Endothelial cell of umbilical vein (primary cell): ENCODE measurements at regions not wholly inside any gene's neighbourhood (a gene's known extent, or its start where the extent isn't known, plus 50 kb on each side); places are given as distances from the start of the nearest gene placed in this dataset.

Experiments
- BruUV-seq: library from RNA; stranded (reverse); fragments of 400-500 nt; replicated peaks from 2 replicates; lab custom pipeline; 2021; lab: Mats Ljungman, UMichigan
- CTCF ChIA-PET: fragments of 300-600, 350-600 bp; sonication (Branson Sonifier 250); formaldehyde crosslinking; loops from one replicate; lab custom pipeline; 2021; ENCODE audit warnings: antibody characterized with exemption, inconsistent platforms; lab: Charles Lee
- POLR2A ChIA-PET: fragments of 300-600, 350-600 bp; sonication (Branson Sonifier 250); formaldehyde crosslinking; loops from one replicate; lab custom pipeline; 2021; ENCODE audit warnings: antibody characterized with exemption, inconsistent platforms; lab: Charles Lee
- DNase-seq: peaks from one replicate; pipeline ENCODE4 v3.0.0-alpha.2; 2011; ENCODE audit warnings: low read depth, low spot score
- FAIRE-seq: peaks from 2 replicates; lab custom pipeline; 2011; peaks lifted over from hg19 to GRCh38; lab: Jason Lieb, UNC
- H2AFZ ChIP-seq: 2 replicates; pipeline ENCODE4 v1.6.0; 2012; ENCODE audit warnings: low read depth, low read length, control low read depth, inconsistent platforms
- H3K27ac ChIP-seq: 2 replicates; pipeline ENCODE4 v1.5.1; 2011; ENCODE audit warnings: low read depth, mild to moderate bottlenecking, control low read depth, low read length, moderate library complexity; ENCODE audit not compliant: insufficient read depth
- H3K27me3 ChIP-seq, 2 experiments: 2 replicates each; pipeline versions ENCODE4 v1.6.0 to v1.6.1; 2011; ENCODE audit warnings: low read length in 2 of 2, mixed read lengths in 1 of 2; ENCODE audit not compliant: control insufficient read depth in 2 of 2, insufficient read depth in 2 of 2
- H3K36me3 ChIP-seq, 2 experiments: 2 replicates in 1 of 2; 3 replicates in 1 of 2; pipeline ENCODE4 v1.5.1; 2011; ENCODE audit warnings: low read length in 2 of 2, mild to moderate bottlenecking in 1 of 2, moderate library complexity in 1 of 2; ENCODE audit not compliant: control insufficient read depth in 2 of 2, insufficient read depth in 2 of 2; ENCODE audit errors: extremely low read depth in 1 of 2
- H3K4me1 ChIP-seq: 3 replicates; pipeline ENCODE4 v1.5.1; 2011; ENCODE audit warnings: mild to moderate bottlenecking, low read length; ENCODE audit not compliant: control insufficient read depth, insufficient read depth; ENCODE audit errors: extremely low read depth
- H3K4me2 ChIP-seq: 2 replicates; pipeline ENCODE4 v1.6.1; 2011; ENCODE audit warnings: low read length, control low read depth, mixed read lengths; ENCODE audit not compliant: insufficient read depth
- H3K4me3 ChIP-seq, 3 experiments: fragments of 200-600 bp in 1 of 3; sonication (generic), shearing (Covaris generic) in 1 of 3; replicated peaks in 1 of 3; 2 replicates each; pipeline ENCODE4 v1.5.1; 2011 to 2016; ENCODE audit warnings: control low read depth in 3 of 3, low read length in 3 of 3, mild to moderate bottlenecking in 2 of 3, inconsistent platforms in 1 of 3, low read depth in 1 of 3, moderate library complexity in 1 of 3; ENCODE audit not compliant: insufficient read depth in 1 of 3
- H3K79me2 ChIP-seq: 2 replicates; pipeline ENCODE4 v1.6.0; 2012; ENCODE audit warnings: low read length, inconsistent platforms; ENCODE audit not compliant: control insufficient read depth, insufficient read depth
- H3K9ac ChIP-seq: replicated peaks from 2 replicates; pipeline ENCODE3; 2011; ENCODE audit warnings: low read length, control low read depth; ENCODE audit not compliant: insufficient read depth; ENCODE audit errors: extremely low read depth
- H3K9me1 ChIP-seq: replicated peaks from 3 replicates; pipeline ENCODE4 v1.6.0; 2011; ENCODE audit warnings: mild to moderate bottlenecking, low read length; ENCODE audit not compliant: control insufficient read depth, insufficient read depth; ENCODE audit errors: extremely low read depth
- H3K9me3 ChIP-seq: replicated peaks from 2 replicates; pipeline ENCODE4 v1.5.1; 2012; ENCODE audit warnings: low read length, inconsistent platforms; ENCODE audit not compliant: control insufficient read depth, insufficient read depth
- H4K20me1 ChIP-seq: replicated peaks from 2 replicates; pipeline ENCODE3; 2011; ENCODE audit warnings: mild to moderate bottlenecking, low read length; ENCODE audit not compliant: control insufficient read depth, insufficient read depth; ENCODE audit errors: extremely low read depth
- CTCF ChIP-seq, 2 donors: IDR thresholded peaks; 1 replicate in 1 of 2; 2 replicates in 1 of 2; pipeline ENCODE4 v1.5.1; 2011; ENCODE audit warnings: low read length in 2 of 2, mild to moderate bottlenecking in 2 of 2, moderate library complexity in 2 of 2, control low read depth in 1 of 2, inconsistent platforms in 1 of 2, low read depth in 1 of 2; ENCODE audit not compliant: insufficient read depth in 1 of 2; ENCODE audit errors: extremely low read depth in 1 of 2
- EZH2 ChIP-seq: IDR thresholded peaks from 2 replicates; pipeline ENCODE4 v1.6.1; 2012; ENCODE audit warnings: borderline replicate concordance, low read depth, mild to moderate bottlenecking, moderate library complexity, low read length, inconsistent platforms; ENCODE audit not compliant: severe bottlenecking
- FOS ChIP-seq: IDR thresholded peaks from 2 replicates; pipeline ENCODE4 v1.6.1; 2011; ENCODE audit warnings: mild to moderate bottlenecking, low read length, moderate library complexity, borderline replicate concordance; ENCODE audit not compliant: insufficient read depth
- GATA2 ChIP-seq: IDR thresholded peaks from 2 replicates; pipeline ENCODE4 v1.7.0; 2011; ENCODE audit warnings: low read depth, mild to moderate bottlenecking, moderate library complexity, mixed read lengths, low read length; ENCODE audit not compliant: insufficient read length, insufficient read depth
- JUN ChIP-seq: IDR thresholded peaks from 2 replicates; pipeline ENCODE4 v1.6.1; 2011; ENCODE audit warnings: borderline replicate concordance, low read depth; ENCODE audit not compliant: insufficient read length, insufficient read depth
- MAX ChIP-seq: IDR thresholded peaks from 2 replicates; pipeline ENCODE4 v1.6.1; 2011; ENCODE audit not compliant: insufficient read depth, insufficient read length
- MYC ChIP-seq: IDR thresholded peaks from one replicate; pipeline ENCODE4 v1.6.1; 2011; ENCODE audit warnings: mild to moderate bottlenecking, low read depth, low read length
- POLR2A ChIP-seq: IDR thresholded peaks from 2 replicates; pipeline ENCODE4 v1.6.1; 2012; ENCODE audit warnings: low read depth, mild to moderate bottlenecking, control low read depth, low read length
- POLR2AphosphoS5 ChIP-seq: IDR thresholded peaks from 2 replicates; pipeline ENCODE4 v1.6.1; 2012; ENCODE audit warnings: low read depth, mild to moderate bottlenecking, control low read depth, low read length, moderate library complexity; ENCODE audit not compliant: insufficient read depth
- dilution Hi-C: fragments of 300-500 bp; cut with MboI; formaldehyde crosslinking; loops from one replicate; pipeline ENCODE4 v1.15.0; 2019; ENCODE audit warnings: low sequenced_read_pairs; ENCODE audit not compliant: extremely low pct_ligation_motif_present
- intact Hi-C: fragments of 100-400 bp; cut with micrococcal nuclease; formaldehyde crosslinking; loops from one replicate; pipeline ENCODE4 v1.10.0; 2022

GRCh38 chr2:177042311-177042710 lies 170.3 kb upstream of the HNRNPA3 start:
- Histone ChIP-seq H4K20me1 (no peaks in the 10 kb centered on the region), H3K9me3 (no peaks in the 10 kb centered on the region), H3K4me1 (no peaks in the 10 kb centered on the region), H3K36me3 (no peaks in the 10 kb centered on the region), H3K27ac (no peak overlapping the region), H3K4me2 (no peak overlapping the region), H3K9ac (no peak overlapping the region), H3K79me2 (no peaks in the 10 kb centered on the region), H2AFZ (no peak overlapping the region), H3K4me3 (no peak overlapping the region), H3K27me3 (peaks cover 0 to 4% of the 10 kb centered on the region in 2 experiments), H3K9me1 (no peaks in the 10 kb centered on the region)
- BruUV-seq: no TSS peak
- ChIA-PET CTCF (no interaction called here), POLR2A (no interaction called here)
- TF ChIP-seq EZH2 (no peak), MAX (no peak), FOS (no peak), JUN (no peak), MYC (no peak)
- dilution Hi-C loops: no loop called here
- no peak for FAIRE-seq
- intact Hi-C loops: no loop called here
- DNase-seq: no peak

- intact Hi-C loops: no loop called here
- ChIA-PET CTCF (no interaction called here), POLR2A (no interaction called here)
- H3K9ac ChIP-seq: no peak overlapping the region
- H3K36me3 ChIP-seq: no peaks in the 10 kb centered on the region
- no peak overlapping the region for H2AFZ ChIP-seq
- H3K9me1 ChIP-seq: no peaks in the 10 kb centered on the region
- FAIRE-seq (no peak), DNase-seq (no peak)
- no peak for TF ChIP-seq MYC
- no peak for TF ChIP-seq CTCF (IDR thresholded peaks at IDR 0.05; ENCODE audit: extremely low read depth in 1 of 2, insufficient read depth in 1 of 2, low read depth in 1 of 2, low read length in 2 of 2)
- no peak for TF ChIP-seq FOS
- no peak for TF ChIP-seq MAX
- no peak for TF ChIP-seq POLR2AphosphoS5
- no peak for TF ChIP-seq EZH2
- TF ChIP-seq JUN: no peak
- TF ChIP-seq GATA2: no peak
- TF ChIP-seq POLR2A: no peak
- H3K27ac ChIP-seq: no peak overlapping the region
- dilution Hi-C loops: no loop called here
- no peaks in the 10 kb centered on the region for H3K9me3 ChIP-seq
- H3K4me1 ChIP-seq: no peaks in the 10 kb centered on the region
- peaks cover 4 to 9% of the 10 kb centered on the region in 2 experiments for H3K27me3 ChIP-seq
- BruUV-seq: no TSS peak
- no peaks in the 10 kb centered on the region for H4K20me1 ChIP-seq
- no peak overlapping the region for H3K4me3 ChIP-seq
- no peak overlapping the region for H3K4me2 ChIP-seq
- no peaks in the 10 kb centered on the region for H3K79me2 ChIP-seq
Observed at GRCh38 chr2:177044671-177045070, 167.9 kb upstream of the HNRNPA3 start.
